Lung (tissue), 11 donors: ENCODE measurements at regions not wholly inside any gene's neighbourhood (a gene's known extent, or its start where the extent isn't known, plus 50 kb on each side); places are given as distances from the start of the nearest gene placed in this dataset.

Experiments used
- ATAC-seq: fragments of 200-7000 bp; cut with Tn5 transposase; one replicate; pipeline ENCODE4 v1.9.1; 2020; ENCODE audit warnings: moderate number of reproducible peaks; ENCODE audit not compliant: insufficient read depth, low FRiP score
- DNase-seq, 3 donors: peaks; one replicate each; pipeline ENCODE4 v3.0.0-alpha.2; 2013 to 2017
- H3K27ac ChIP-seq, 2 donors: one replicate each; pipeline ENCODE4 v1.5.1; 2013; ENCODE audit warnings: mild to moderate bottlenecking in 2 of 2, moderate library complexity in 2 of 2, control low read depth in 1 of 2, inconsistent platforms in 1 of 2, low read depth in 1 of 2, low read length in 1 of 2
- H3K27me3 ChIP-seq, 3 donors: one replicate each; pipeline ENCODE4 v1.5.1; 2013; ENCODE audit warnings: low read length in 2 of 3; ENCODE audit not compliant: control insufficient read depth in 3 of 3, insufficient read depth in 3 of 3
- H3K36me3 ChIP-seq, 4 donors: one replicate each; pipeline ENCODE4 v1.5.1; 2013; ENCODE audit warnings: low read length in 4 of 4, mild to moderate bottlenecking in 1 of 4, moderate library complexity in 1 of 4; ENCODE audit not compliant: control insufficient read depth in 4 of 4, insufficient read depth in 4 of 4
- H3K4me1 ChIP-seq, 5 donors: one replicate each; pipeline ENCODE4 v1.5.1; 2013; ENCODE audit warnings: low read length in 5 of 5, mild to moderate bottlenecking in 2 of 5, moderate library complexity in 1 of 5; ENCODE audit not compliant: control insufficient read depth in 5 of 5, insufficient read depth in 5 of 5
- H3K4me3 ChIP-seq: one replicate; pipeline ENCODE4 v1.5.1; 2013; ENCODE audit warnings: mild to moderate bottlenecking, control low read depth, moderate library complexity
- H3K9ac ChIP-seq, 2 donors: one replicate each; pipeline ENCODE4 v1.5.1; 2013; ENCODE audit warnings: low read length in 2 of 2, control low read depth in 1 of 2; ENCODE audit not compliant: insufficient read depth in 1 of 2
- H3K9me3 ChIP-seq, 4 donors: one replicate each; pipeline ENCODE4 v1.5.1; 2013; ENCODE audit warnings: low read length in 3 of 4, mild to moderate bottlenecking in 1 of 4, moderate library complexity in 1 of 4; ENCODE audit not compliant: control insufficient read depth in 4 of 4, insufficient read depth in 3 of 4
- WGBS, 2 donors: extraction: QIAGEN DNeasy Blood & Tissue Kit; methylation state at CpG; one replicate each; pipeline ENCODE4 v1.1.7; 2013; 5-methylcytosine and 5-hydroxymethylcytosine counted together
- TF ChIP-seq, protein P1 (sequence below): IDR thresholded peaks from 2 replicates; pipeline ENCODE4 v1.5.1; 2012; ENCODE audit warnings: mild to moderate bottlenecking; ENCODE audit errors: control extremely low read depth, extremely low read depth
- donor health status: control.
- donor health status: control.
- donor health status: Bipolar disorder and iron deficiency.
- donor health status: healthy.
- donor health status: DM: yes; HTN: yes; CAD: no.

DNA sequence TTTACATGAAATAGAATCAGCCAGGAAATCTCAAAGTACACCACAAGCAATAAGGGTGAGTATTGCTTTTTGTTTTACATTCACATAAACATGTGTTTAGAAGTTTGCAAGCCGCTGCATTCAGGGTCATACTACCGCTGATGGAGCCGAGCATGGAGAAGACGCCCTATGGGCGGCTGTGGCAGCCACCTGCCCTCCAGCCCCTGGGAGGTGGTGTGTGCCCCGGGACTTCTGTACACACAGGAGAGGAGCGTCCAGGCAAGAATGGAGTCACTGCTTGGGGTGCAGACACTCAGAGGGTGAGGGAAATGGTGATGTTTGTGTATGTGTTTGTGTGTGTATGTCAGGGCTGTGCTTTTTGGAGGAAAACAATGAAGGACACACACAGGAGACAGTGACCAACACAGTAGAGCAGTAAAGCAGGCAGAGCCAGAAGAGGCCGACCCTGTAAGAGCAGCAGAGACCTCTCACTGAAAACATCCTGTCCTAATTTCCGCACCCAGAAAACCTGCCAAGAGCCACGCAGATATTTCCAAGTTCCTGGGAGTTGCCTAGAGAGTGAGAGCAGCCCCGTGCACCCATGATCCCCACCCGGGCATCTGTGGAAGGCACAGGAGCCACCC is 108.1 kb upstream of the GJB6 start:
- 58 to 72% methylated on average over 12 of the region's 12 CpGs for WGBS, 2 donors
- ATAC-seq (peak; percentile 8), DNase-seq (peak in 1 of 3 donors; percentile 30)
- Histone ChIP-seq H3K9me3 (peaks cover 0 to 7% (median 0%) of the 10 kb centered on the region in 4 donors), H3K36me3 (no peaks in the 10 kb centered on the region), H3K4me1 (peaks cover 0 to 2% (median 0%) of the 10 kb centered on the region in 5 donors), H3K27me3 (no peaks in the 10 kb centered on the region), H3K9ac (no peak overlapping the region), H3K4me3 (no peak overlapping the region), H3K27ac (no peak overlapping the region)
- TF ChIP-seq, protein P1, sequence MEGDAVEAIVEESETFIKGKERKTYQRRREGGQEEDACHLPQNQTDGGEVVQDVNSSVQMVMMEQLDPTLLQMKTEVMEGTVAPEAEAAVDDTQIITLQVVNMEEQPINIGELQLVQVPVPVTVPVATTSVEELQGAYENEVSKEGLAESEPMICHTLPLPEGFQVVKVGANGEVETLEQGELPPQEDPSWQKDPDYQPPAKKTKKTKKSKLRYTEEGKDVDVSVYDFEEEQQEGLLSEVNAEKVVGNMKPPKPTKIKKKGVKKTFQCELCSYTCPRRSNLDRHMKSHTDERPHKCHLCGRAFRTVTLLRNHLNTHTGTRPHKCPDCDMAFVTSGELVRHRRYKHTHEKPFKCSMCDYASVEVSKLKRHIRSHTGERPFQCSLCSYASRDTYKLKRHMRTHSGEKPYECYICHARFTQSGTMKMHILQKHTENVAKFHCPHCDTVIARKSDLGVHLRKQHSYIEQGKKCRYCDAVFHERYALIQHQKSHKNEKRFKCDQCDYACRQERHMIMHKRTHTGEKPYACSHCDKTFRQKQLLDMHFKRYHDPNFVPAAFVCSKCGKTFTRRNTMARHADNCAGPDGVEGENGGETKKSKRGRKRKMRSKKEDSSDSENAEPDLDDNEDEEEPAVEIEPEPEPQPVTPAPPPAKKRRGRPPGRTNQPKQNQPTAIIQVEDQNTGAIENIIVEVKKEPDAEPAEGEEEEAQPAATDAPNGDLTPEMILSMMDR, result no peak

DNA sequence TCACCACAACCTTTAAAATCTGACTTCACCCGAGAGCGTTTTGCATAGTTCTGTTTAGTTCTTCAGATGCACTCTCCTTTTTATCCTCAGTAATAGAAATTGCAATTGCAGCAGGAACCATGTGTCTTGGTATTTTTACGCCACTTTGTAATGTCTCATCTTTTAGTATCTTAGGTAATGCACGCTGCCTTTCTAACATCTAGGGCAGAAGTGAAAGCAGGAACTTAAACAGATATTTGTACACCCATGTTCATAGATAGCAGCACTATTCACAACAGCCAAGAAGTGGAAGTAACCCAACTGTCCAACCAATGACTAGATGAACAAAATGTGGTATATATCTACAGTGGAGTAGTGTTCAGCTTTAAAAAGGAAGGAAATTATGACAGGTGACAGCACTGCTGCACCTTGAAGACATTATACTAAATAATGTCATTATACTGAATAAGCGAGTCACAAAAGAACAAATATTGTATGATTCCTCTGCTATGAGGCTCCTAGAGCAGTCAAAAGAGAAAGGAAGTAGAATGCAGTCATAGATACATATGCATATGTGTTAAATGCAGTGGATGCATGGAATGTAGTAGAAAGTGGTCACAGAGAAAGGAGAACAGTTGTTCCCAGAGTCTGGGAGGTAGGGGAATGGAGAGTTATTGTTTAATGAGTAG is 105.9 kb upstream of the GJB6 start:
- H3K9ac ChIP-seq, result no peak overlapping the region
- no peaks in the 10 kb centered on the region for H3K36me3 ChIP-seq
- no peak overlapping the region for H3K4me3 ChIP-seq
- H3K9me3 ChIP-seq, result peaks cover 0 to 5% (median 0%) of the 10 kb centered on the region in 4 donors
- TF ChIP-seq, protein P1, result no peak
- peaks cover 0 to 2% (median 0%) of the 10 kb centered on the region in 5 donors for H3K4me1 ChIP-seq
- no peaks in the 10 kb centered on the region for H3K27me3 ChIP-seq
- DNase-seq (no peak), ATAC-seq (no peak)
- 79 to 81% methylated on average over 5 of the region's 5 CpGs for WGBS, 2 donors
- H3K27ac ChIP-seq, result no peak overlapping the region

DNA sequence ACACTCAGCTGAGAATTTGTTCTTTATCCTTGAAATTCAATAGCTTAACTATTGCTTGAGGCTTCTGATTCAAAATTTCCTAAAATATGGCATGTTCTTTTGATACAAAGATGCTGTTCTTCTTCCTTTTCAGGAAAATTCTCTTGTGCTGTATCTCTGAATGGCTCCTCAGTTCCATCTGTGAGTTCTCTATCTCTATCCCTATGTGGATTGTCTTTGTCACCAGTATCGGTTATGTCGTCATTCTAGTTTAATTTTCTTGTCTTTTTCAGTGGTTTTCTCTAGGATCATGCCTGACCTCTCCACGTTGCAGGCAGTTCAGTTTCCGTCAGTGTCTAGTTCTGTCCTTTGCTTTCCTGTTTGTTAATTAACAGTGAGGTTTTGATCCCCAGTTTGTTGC is 104.6 kb upstream of the GJB6 start:
- ATAC-seq, result no peak
- 83 to 89% methylated on average over 4 of the region's 4 CpGs for WGBS, 2 donors

More for the DNA sequence above, 104.6 kb upstream of the GJB6 start:
- DNase-seq, result no peak
- no peak overlapping the region for H3K4me3 ChIP-seq
- H3K9me3 ChIP-seq, result peaks cover 0 to 5% (median 0%) of the 10 kb centered on the region in 4 donors
- H3K27me3 ChIP-seq, result peaks cover 0 to 2% (median 0%) of the 10 kb centered on the region in 3 donors
- peaks cover 0 to 2% (median 0%) of the 10 kb centered on the region in 5 donors for H3K4me1 ChIP-seq
- H3K36me3 ChIP-seq, result no peaks in the 10 kb centered on the region
- H3K27ac ChIP-seq, result no peak overlapping the region
- TF ChIP-seq, protein P1, result no peak
- no peak overlapping the region for H3K9ac ChIP-seq
